Mucosa of descending colon (tissue), 3 donors: ENCODE measurements at regions not wholly inside any gene's neighbourhood (a gene's known extent, or its start where the extent isn't known, plus 50 kb on each side); places are given as distances from the start of the nearest gene placed in this dataset.
"Not testable (repeated sequence)": the region's sequence is repeated elsewhere in the genome, so short reads cannot be mapped to it uniquely, and the experiment has no call there.

Experiments
- ATAC-seq: fragments of 200-7000 bp; cut with Tn5 transposase; one replicate; pipeline ENCODE4 v1.9.1; 2020; ENCODE audit warnings: mild to moderate bottlenecking, moderate library complexity
- DNase-seq, 3 donors: peaks; one replicate each; pipeline ENCODE4 v3.0.0-alpha.2; 2020
- H3K36me3 ChIP-seq: fragments of 200-600 bp; one replicate; pipeline ENCODE4 v1.8.0; 2021; ENCODE audit warnings: low read depth, mild to moderate bottlenecking
- H3K4me1 ChIP-seq: fragments of 200-600 bp; one replicate; pipeline ENCODE4 v1.8.0; 2021; ENCODE audit warnings: low read depth, mild to moderate bottlenecking
- H3K4me3 ChIP-seq: fragments of 200-600 bp; one replicate; pipeline ENCODE4 v1.8.0; 2021; ENCODE audit warnings: mild to moderate bottlenecking
- H3K9me3 ChIP-seq: fragments of 200-600 bp; one replicate; pipeline ENCODE4 v1.8.0; 2021; ENCODE audit warnings: mild to moderate bottlenecking
- CTCF ChIP-seq: fragments of 200-600 bp; IDR thresholded peaks from one replicate; pipeline ENCODE4 v1.8.0; 2022; ENCODE audit warnings: antibody characterized with exemption, mild to moderate bottlenecking
- intact Hi-C, 2 donors: fragments of 100-400 bp; cut with DNase I in 1 of 2; cut with micrococcal nuclease in 1 of 2; formaldehyde crosslinking; loops; one replicate each; pipeline versions ENCODE4 v1.11.0 to v1.11.1; 2022; cut with DNase I, micrococcal nuclease
- donor health status: DM: no; HTN: no; CAD: no; lungs with moderate emphysema.
- donor health status: DM: no; HTN: no; CAD: no.
- donor health status: DM: no; HTN: yes; CAD: no.

GRCh38 chr7:19915596-19915995 is 142.2 kb upstream of the TMEM196 start:
- intact Hi-C loops: no loop called here
- TF ChIP-seq CTCF: no peak
- no peak for ATAC-seq

GRCh38 chr7:19914866-19915265 is 141.4 kb upstream of the TMEM196 start:
- Histone ChIP-seq H3K9me3 (no peaks in the 10 kb centered on the region), H3K4me1 (no peaks in the 10 kb centered on the region), H3K36me3 (no peaks in the 10 kb centered on the region), H3K4me3 (no peak overlapping the region)
- DNase-seq: no peak
- no peak for ATAC-seq
- no peak for TF ChIP-seq CTCF
- intact Hi-C loops: no loop called here

More at GRCh38 chr7:19915596-19915995, 142.2 kb upstream of the TMEM196 start:
- Histone ChIP-seq H3K36me3 (no peaks in the 10 kb centered on the region), H3K4me1 (no peaks in the 10 kb centered on the region), H3K9me3 (no peaks in the 10 kb centered on the region), H3K4me3 (no peak overlapping the region)
- DNase-seq: no peak

- Histone ChIP-seq H3K9me3 (peaks cover 7% of the 10 kb centered on the region), H3K36me3 (no peaks in the 10 kb centered on the region), H3K4me1 (no peaks in the 10 kb centered on the region), H3K4me3 (no peak overlapping the region)
- no peak for DNase-seq
- intact Hi-C loops: no loop called here
- ATAC-seq: no peak
- no peak for TF ChIP-seq CTCF
Measured at GRCh38 chr7:19900118-19900517, 126.7 kb upstream of the TMEM196 start.

- ATAC-seq (no peak), DNase-seq (no peak)
- no peak for TF ChIP-seq CTCF
- no peaks in the 10 kb centered on the region for H3K36me3 ChIP-seq
- intact Hi-C loops: no loop called here
- no peak overlapping the region for H3K4me3 ChIP-seq
- H3K4me1 ChIP-seq: no peaks in the 10 kb centered on the region
- peaks cover 7% of the 10 kb centered on the region for H3K9me3 ChIP-seq
Measured at GRCh38 chr7:19899529-19899928, 126.1 kb upstream of the TMEM196 start.

- DNase-seq, H3K36me3 ChIP-seq, H3K4me1 ChIP-seq, H3K4me3 ChIP-seq, intact Hi-C loops, ATAC-seq: not testable (repeated sequence)
- H3K9me3 ChIP-seq: peaks cover 12% of the 10 kb centered on the region
Measured at GRCh38 chr7:19882893-19883292, 109.5 kb upstream of the TMEM196 start.

- no peaks in the 10 kb centered on the region for H3K9me3 ChIP-seq
- no peak for ATAC-seq
- no peak for DNase-seq
- H3K4me3 ChIP-seq: no peak overlapping the region
- no peaks in the 10 kb centered on the region for H3K4me1 ChIP-seq
- TF ChIP-seq CTCF: no peak
- intact Hi-C loops: no loop called here
- no peaks in the 10 kb centered on the region for H3K36me3 ChIP-seq
Measured at GRCh38 chr7:19872094-19872493, 98.7 kb upstream of the TMEM196 start.
